ENCODE measurements at regions not wholly inside any gene's neighbourhood (a gene's known extent, or its start where the extent isn't known, plus 50 kb on each side); places are given as distances from the start of the nearest gene placed in this dataset.

- no peak for DNase-seq (ENCODE audit: low read depth)
- no peak overlapping the region for H3K4me3 ChIP-seq (ENCODE audit: control insufficient read depth, low read depth, low read length)
- TF ChIP-seq CTCF (IDR thresholded peaks at IDR 0.05; ENCODE audit: control insufficient read depth, insufficient read depth, low read depth, low read length, missing control alignments): no peak
Measured at GRCh38 chrX:78213331-78213730, 73.9 kb upstream of the TAF9B start.

- H3K4me3 ChIP-seq (ENCODE audit: control insufficient read depth, low read depth, low read length): no peak overlapping the region
- no peak for DNase-seq (ENCODE audit: low read depth)
- peak; percentile 15 for TF ChIP-seq CTCF (IDR thresholded peaks at IDR 0.05; ENCODE audit: control insufficient read depth, insufficient read depth, low read depth, low read length, missing control alignments)
Measured at GRCh38 chrX:78199851-78200250, 60.4 kb upstream of the TAF9B start.
